ENCODE measurements at regions not wholly inside any gene's neighbourhood (a gene's known extent, or its start where the extent isn't known, plus 50 kb on each side); places are given as distances from the start of the nearest gene placed in this dataset.

DNA sequence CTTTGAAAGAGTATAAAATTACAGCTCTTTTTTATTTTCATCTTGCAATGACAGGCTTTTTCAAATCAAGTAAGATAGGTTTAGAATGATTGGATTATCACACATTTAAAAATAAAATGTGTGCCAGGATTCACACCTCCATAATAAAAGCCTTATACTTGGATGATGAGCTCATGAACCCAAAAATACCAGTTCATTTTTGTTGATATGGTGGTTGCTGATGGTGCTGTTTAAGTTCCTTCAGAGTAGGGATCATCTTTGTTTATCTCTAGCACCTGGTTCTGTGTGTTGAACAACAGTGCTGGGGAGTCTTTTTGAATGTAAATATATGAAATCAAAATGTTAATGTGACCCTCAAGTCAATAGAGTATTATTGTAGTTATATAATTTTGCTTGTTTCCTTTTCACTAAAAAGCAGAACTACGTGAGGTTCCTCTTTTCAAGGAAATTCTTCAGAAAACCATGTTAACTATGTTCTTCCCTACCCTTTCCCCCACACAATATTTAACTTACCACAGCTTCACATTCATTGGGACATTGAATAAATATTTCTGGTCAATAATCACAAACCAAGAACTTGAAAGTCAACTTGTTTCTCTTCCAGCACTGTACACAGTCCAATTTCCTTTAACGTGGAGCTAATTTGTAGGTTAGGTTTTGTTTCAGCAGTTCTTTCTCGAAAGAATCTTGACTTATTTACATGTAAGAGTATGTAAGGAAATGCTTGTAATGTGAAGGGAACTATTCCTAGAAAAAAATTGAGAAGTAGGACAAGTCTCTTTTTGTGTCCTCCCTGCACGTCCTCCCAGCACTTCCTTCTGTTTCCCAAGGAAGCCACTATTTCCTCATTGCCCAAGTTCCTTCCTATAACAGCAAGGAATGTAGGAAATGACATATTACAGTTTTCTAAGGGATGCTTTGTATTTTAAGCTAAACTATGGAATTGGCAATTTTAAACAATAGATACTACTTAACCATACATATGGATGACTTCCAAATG is 945.9 kb upstream of the CITED2 start:
- Histone ChIP-seq H3K4me3 (no peak overlapping the region), H3K9me3 (peaks cover 4% of the 10 kb centered on the region), H3K36me3 (no peaks in the 10 kb centered on the region), H3K27me3 (no peaks in the 10 kb centered on the region)
- no peak for DNase-seq

DNA sequence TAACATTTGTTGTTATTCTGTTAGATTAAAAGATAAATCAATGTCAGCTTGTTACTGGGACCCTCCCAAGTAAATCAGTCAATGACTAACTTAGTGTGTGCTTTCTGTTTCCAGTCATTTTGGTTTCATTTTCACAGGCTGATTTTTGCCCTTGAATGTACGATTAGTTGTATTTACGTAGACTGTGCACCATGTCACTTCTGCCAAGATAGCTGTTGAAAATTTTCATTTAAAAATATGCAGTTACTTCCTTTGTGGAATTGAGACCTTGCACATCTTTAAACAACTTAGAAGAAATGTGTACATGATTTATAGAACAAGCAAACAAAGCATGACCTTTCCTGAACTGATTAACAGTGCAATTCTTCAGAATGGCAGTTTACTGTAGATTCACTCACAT is 944.8 kb upstream of the CITED2 start:
- DNase-seq: no peak
- Histone ChIP-seq H3K27me3 (no peaks in the 10 kb centered on the region), H3K4me3 (peak overlapping the region; percentile 28), H3K36me3 (no peaks in the 10 kb centered on the region), H3K9me3 (no peaks in the 10 kb centered on the region; the same call in 1 of the 2 replicates)

DNA sequence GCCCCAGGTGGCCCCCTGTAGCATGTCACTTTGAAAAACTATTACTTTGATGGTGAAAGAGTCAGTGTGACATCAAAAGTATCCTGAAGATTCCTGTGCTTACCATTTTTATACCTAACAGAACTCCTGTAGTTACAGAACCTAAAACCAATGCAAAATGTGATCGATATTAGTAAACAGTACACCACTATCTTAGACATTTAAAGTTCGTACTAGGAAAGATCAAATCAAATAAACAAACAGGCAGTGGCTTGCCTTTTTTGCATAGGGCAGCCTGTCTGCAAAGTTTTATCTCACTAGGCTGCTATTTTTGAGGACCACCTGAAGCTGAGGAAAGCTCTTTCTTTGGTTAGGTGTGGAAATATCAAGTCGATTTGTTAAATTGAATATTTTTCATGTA is 944.0 kb upstream of the CITED2 start:
- H3K27me3 ChIP-seq: no peaks in the 10 kb centered on the region
- H3K36me3 ChIP-seq: no peaks in the 10 kb centered on the region
- DNase-seq: no peak
- H3K4me3 ChIP-seq: no peak overlapping the region
- H3K9me3 ChIP-seq: no peaks in the 10 kb centered on the region; the same call in 1 of the 2 replicates

DNA sequence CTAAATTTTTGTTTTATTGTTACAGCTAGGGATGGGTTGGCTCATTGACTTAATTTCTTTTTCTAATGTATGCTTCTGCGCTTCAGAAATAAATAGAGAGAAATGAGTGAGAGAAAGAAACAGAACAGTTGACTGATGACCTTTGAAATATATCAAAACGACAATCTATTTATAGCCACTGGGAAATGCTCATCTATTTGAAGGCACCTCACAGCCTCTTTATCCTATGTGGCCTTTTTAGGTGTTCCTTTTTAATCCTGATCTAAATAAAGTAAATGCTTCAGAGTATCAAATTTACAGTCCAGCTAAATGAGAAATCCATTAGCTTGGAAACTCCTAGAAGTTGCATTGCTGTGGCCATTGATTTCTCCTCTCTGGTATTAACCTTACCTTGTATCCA is 943.5 kb upstream of the CITED2 start:
- no peaks in the 10 kb centered on the region for H3K36me3 ChIP-seq
- H3K9me3 ChIP-seq: no peaks in the 10 kb centered on the region; the same call in 1 of the 2 replicates
- H3K27me3 ChIP-seq: no peaks in the 10 kb centered on the region
- H3K4me3 ChIP-seq: no peak overlapping the region
- DNase-seq: no peak

DNA sequence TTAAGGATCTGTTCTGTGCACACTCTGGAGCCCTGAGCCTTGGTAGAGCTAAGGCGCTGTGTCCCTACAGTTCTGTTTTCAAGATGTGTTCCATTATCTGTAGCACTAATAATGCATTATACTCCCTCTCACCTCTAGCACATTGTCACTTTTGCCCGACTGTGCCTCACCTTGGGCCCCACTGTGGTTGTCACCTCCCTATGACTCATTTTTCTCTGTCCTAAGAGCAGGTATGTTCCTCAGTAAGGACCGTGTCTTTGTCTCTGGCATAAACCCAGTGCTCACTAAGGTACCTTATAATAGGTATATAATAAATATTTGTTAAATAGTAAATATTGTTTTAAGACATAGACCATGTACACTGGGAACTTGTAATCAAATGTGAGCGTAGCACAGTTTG is 942.5 kb upstream of the CITED2 start:
- DNase-seq: no peak
- Histone ChIP-seq H3K27me3 (no peaks in the 10 kb centered on the region), H3K4me3 (no peak overlapping the region), H3K36me3 (no peaks in the 10 kb centered on the region), H3K9me3 (no peaks in the 10 kb centered on the region; the same call in 1 of the 2 replicates)

DNA sequence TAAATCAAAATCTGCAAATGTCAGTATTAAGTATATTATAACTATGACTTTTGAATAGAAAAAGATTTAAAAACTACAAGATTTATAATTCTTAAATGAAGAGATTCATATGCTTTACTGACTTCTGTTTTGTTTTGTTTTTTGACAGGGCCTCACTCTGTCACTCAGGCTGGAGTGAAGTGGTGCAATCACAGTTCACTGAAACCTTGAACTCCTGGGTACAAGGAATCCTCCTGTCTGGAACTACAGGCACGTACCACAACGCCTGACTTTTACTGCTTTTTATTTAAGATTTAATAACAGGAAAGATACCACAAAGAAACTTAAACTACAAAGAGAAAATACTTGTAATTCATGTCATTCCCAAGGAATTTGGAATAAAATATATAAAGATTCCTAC is 940.2 kb upstream of the CITED2 start:
- H3K9me3 ChIP-seq: no peaks in the 10 kb centered on the region; the same call in 1 of the 2 replicates
- DNase-seq: no peak
- H3K36me3 ChIP-seq: no peaks in the 10 kb centered on the region
- no peak overlapping the region for H3K4me3 ChIP-seq
- no peaks in the 10 kb centered on the region for H3K27me3 ChIP-seq

DNA sequence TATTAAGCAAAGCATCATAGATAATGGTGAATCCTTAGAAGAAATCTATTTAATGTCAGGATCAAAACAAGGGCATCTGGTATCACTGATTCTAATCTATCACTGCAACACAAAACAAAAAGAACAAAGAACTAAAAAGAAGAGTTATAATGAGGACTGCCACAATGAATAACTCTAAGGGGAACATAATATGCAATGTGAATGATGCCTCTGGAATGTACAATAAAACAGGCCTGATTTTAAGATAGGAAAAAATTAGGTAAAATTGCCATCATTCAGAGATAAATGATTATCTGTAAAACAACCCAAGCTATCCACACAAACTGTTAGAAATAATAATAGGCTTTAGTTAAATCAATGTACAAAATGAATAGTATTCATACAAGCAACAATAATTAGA is 936.7 kb upstream of the CITED2 start:
- Histone ChIP-seq H3K4me3 (no peak overlapping the region), H3K27me3 (no peaks in the 10 kb centered on the region), H3K9me3 (no peaks in the 10 kb centered on the region; the same call in 1 of the 2 replicates), H3K36me3 (no peaks in the 10 kb centered on the region)
- no peak for DNase-seq

DNA sequence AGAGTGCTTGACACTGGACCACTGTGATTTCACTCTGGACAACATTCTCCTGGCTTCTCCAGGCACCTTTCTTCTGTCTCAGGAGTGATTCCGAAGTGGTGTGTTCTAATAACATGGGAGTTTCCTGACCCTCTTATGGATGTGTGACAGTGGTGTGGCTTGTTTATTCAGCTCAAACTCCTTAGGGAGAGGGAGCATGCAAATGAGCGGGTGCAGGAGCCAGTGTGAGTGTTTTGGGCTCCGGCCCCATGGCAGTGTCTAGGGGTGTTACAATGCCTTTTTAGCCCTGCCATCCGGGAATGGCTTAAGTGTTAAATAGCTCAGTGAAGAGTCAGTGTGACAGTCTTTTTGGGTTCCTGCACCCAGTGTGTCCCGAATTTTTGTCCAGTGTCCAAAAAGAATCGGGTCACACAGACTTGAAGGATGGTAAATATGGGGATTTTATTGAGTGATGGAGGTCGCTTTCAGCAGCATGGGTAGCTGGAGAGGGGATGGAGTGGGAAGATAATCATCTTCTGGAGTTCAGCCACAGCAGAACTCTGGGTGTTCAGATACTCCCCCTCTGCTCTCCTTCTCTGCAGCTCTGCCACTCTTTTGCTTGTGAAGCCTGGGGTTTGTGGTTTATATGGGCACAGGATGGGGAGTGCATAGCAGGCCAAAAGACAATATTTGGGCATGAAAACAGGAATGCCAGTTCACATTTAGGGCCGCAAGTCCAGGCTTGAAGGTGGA is 928.9 kb upstream of the CITED2 start:
- H3K4me3 ChIP-seq: no peak overlapping the region
- no peak for DNase-seq
- H3K27me3 ChIP-seq: no peaks in the 10 kb centered on the region
- H3K36me3 ChIP-seq: no peaks in the 10 kb centered on the region
- no peaks in the 10 kb centered on the region for H3K9me3 ChIP-seq

DNA sequence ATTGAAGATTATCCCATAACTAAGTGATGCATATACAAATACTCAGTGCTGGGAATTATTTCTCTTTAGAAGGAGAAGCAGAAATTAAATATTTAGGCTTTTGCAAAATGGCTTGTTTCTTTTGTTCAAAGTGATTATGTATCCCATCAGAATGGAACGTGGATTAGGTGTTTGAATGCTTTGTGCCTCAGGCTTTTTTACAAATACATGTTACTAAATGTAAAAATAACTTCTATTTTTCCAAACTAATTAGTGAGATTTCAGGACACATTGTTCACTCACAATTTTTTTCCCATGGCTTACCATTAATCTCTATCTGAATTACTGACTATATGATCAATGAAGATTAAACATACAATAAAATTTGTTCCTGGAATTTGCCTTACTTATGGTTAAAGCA is 925.9 kb upstream of the CITED2 start:
- DNase-seq: no peak
- H3K27me3 ChIP-seq: no peaks in the 10 kb centered on the region
- no peak overlapping the region for H3K4me3 ChIP-seq

DNA sequence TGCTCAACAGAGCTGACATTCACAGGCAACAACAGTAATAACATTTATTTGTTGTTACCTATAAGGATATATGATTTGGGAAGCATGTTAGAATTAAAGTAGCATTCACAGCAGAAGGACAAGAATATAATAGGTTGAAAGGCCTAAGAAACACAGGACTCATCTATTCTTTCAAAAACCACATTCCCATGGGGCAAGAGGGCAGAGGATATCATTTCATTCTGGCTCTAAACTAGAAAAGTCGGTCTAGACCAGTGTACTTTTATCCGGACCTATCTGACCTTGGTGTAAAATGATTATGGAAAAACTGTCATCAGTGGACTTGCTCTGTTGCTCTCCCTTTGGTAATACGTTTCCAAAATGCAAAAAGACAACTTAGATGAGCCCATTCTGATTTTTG is 914.7 kb upstream of the CITED2 start:
- Histone ChIP-seq H3K27me3 (no peaks in the 10 kb centered on the region), H3K9me3 (peaks cover 3% of the 10 kb centered on the region), H3K36me3 (no peaks in the 10 kb centered on the region), H3K4me3 (no peak overlapping the region)
- no peak for DNase-seq

More for the DNA sequence above, 925.9 kb upstream of the CITED2 start:
- no peaks in the 10 kb centered on the region for H3K36me3 ChIP-seq
- no peaks in the 10 kb centered on the region for H3K9me3 ChIP-seq

DNA sequence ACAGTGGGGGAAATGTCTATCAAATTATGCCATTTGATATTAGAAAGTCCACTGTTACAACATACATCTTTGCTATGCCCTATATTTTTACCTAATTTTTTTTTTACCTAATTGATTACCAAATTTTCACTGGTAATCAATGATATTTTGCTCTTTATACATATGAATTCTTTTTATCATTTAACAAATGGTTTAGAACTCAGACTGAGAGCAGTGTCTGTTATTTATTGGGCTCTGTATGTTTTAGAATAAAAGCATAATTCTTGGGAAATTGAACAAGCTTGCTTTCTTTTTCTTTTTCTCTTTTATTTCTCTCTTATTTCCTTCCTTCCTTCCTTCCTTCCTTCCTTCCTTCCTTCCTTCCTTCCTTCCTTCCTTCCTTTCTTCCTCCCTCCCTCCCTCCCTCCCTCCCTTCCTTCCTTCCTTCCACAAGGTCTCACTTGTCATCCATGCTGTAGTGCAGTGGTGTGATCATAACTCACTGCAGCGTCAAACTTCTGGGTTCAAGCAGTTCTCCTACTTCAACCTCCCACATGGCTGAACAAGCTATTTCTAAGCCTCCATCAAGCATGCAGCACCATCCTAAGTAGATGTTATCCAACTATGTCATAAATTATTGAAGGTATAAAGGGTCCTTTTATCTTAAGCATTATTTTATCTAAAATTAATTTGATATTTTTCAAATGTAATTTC is 911.7 kb upstream of the CITED2 start:
- H3K27me3 ChIP-seq: no peaks in the 10 kb centered on the region
- no peaks in the 10 kb centered on the region for H3K9me3 ChIP-seq
- no peaks in the 10 kb centered on the region for H3K36me3 ChIP-seq
- H3K4me3 ChIP-seq: no peak overlapping the region
- no peak for DNase-seq

DNA sequence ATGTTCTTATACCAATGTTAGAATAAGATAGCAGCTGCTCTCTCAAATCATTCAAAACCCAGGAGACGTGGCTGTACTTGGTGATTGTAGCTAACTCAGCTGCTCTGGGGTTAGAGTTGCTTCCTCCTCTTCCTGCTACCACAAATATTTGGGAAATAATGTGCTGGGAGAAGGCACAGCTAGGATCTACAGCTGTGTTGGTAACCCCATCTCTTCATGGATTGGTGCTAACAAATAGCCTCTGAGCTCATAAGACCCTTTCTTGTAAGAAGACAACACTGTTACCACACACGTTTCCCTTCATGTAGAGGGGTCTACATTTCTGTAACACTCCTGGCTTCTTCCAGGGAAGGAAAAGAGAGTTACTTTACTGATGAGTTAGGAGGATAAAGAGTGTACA is 911.0 kb upstream of the CITED2 start:
- Histone ChIP-seq H3K27me3 (no peaks in the 10 kb centered on the region), H3K9me3 (no peaks in the 10 kb centered on the region), H3K36me3 (no peaks in the 10 kb centered on the region), H3K4me3 (no peak overlapping the region)
- DNase-seq: no peak

DNA sequence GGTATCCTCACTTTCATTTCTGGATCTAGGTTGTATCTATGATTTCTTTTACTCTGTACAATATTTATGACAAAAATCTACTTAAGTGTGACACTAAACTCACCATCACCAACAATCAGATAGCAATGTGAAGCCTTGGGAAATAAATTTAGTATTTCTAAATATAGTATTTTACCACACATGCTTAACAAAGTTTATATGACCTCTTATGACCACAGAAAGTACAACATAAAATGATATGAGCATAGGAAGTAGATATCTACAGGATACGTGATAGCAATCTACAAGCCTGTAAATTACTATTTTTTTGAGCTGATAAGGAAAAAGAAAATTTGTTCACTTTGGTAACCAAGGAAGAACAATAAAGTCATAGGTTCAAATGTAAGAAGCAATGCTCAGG is 910.4 kb upstream of the CITED2 start:
- Histone ChIP-seq H3K4me3 (no peak overlapping the region), H3K9me3 (no peaks in the 10 kb centered on the region), H3K27me3 (no peaks in the 10 kb centered on the region), H3K36me3 (no peaks in the 10 kb centered on the region)
- no peak for DNase-seq

DNA sequence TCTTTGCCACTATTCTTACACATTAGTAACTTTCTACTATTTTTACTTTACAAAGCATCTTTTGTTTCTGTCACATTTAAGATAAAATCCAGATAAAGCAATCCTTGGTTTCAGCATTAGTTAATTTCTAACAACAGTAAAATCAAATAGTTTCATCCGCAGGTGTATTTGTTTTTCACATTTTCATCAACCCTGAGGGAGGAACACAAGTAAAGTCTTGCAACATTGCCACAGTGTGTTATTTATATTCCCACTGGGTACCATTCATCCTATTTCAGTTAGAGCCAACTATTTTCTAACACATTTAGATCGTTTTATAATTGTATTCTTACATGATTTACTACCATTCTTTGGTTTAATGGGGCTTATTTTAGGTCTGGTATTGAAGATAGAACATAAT is 908.7 kb upstream of the CITED2 start:
- no peaks in the 10 kb centered on the region for H3K9me3 ChIP-seq

DNA sequence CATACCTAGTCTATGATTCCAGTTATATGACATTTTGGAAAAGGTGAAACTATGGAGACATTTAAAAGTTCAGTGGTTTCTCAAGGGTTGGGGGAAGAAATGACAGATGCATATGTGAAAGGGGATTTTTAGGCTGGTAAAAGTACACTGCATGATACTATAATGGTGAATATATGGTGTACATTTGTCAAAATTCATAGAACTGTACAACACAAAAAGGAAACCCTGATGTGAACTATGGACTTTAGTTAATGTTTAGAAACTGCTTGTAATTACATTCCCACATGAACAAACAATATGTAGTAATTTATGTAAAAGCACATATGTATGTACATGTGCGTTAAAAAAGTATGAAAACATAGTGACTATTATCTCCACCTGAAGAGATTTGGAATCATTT is 907.3 kb upstream of the CITED2 start:
- Histone ChIP-seq H3K27me3 (no peaks in the 10 kb centered on the region), H3K9me3 (no peaks in the 10 kb centered on the region), H3K4me3 (no peak overlapping the region), H3K36me3 (no peaks in the 10 kb centered on the region)
- no peak for DNase-seq

More for the DNA sequence above, 908.7 kb upstream of the CITED2 start:
- DNase-seq: no peak
- Histone ChIP-seq H3K4me3 (no peak overlapping the region), H3K36me3 (no peaks in the 10 kb centered on the region), H3K27me3 (no peaks in the 10 kb centered on the region)

DNA sequence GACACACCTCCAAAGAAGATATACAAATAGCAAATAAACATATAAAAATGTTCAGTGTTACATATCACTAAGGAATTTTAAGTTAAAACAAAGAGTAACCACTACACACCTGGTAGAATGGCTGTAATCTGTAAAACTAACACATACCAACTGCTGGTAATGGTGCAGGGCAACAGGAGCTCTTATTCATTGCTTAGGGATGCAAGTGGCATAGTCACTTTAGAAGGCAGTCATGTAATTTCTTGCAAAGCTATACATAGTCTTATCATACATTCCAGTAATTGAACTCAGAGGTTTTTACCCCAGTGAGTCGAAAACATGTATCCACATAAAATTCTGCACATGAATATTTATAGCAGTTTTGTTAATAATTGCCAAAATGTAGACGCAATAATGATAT is 906.8 kb upstream of the CITED2 start:
- Histone ChIP-seq H3K4me3 (no peak overlapping the region), H3K9me3 (no peaks in the 10 kb centered on the region), H3K36me3 (no peaks in the 10 kb centered on the region), H3K27me3 (no peaks in the 10 kb centered on the region)
- DNase-seq: no peak

DNA sequence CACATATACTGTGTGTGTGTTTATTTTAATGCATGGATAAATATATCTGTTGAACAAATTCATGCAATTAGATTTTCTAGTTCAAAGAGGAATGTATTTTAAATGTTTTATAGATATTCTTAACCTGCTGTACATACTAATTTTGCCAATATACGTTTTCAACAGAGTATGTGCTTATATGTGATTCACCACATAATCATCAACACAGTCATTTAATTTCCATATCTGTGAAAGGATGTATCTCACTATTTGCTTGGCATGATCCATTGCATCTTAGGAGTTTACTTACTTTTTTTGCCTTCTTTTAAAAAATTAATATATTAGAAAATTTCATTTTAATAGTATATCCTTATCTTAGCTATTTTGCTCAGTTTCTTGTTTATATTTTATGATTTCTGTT is 902.3 kb upstream of the CITED2 start:
- Histone ChIP-seq H3K36me3 (no peaks in the 10 kb centered on the region), H3K27me3 (no peaks in the 10 kb centered on the region), H3K4me3 (no peak overlapping the region), H3K9me3 (no peaks in the 10 kb centered on the region)
- no peak for DNase-seq
